IMR-90 (cell line): ENCODE measurements at regions not wholly inside any gene's neighbourhood (a gene's known extent, or its start where the extent isn't known, plus 50 kb on each side); places are given as distances from the start of the nearest gene placed in this dataset.

Experiments used
- ATAC-seq: fragments of 200-7000 bp; cut with Tn5 transposase; 2 replicates; pipeline ENCODE4 v1.9.1; 2020; ENCODE audit warnings: low read depth, mild to moderate bottlenecking, moderate library complexity
- BruUV-seq: library from RNA; stranded (reverse); fragments of 400-500 nt; replicated peaks from 2 replicates; lab custom pipeline; 2021; lab: Mats Ljungman, UMichigan
- CTCF ChIA-PET: fragments of 300-600 bp; formaldehyde crosslinking; extraction: SDS; loops from one replicate; lab custom pipeline; 2021; ENCODE audit warnings: antibody characterized with exemption; lab: Yijun Ruan, JAX
- POLR2A ChIA-PET: fragments of 300-600 bp; sonication (Branson Sonifier 250); formaldehyde crosslinking; loops from one replicate; lab custom pipeline; 2022; ENCODE audit warnings: antibody characterized with exemption; ENCODE audit not compliant: unreplicated experiment; lab: Charles Lee
- DNase-seq: peaks from one replicate; pipeline ENCODE4 v3.0.0; 2013
- H2AFZ ChIP-seq: replicated peaks from 2 replicates; pipeline ENCODE3; 2013; ENCODE audit warnings: low read length, mild to moderate bottlenecking; ENCODE audit not compliant: poor library complexity
- H2AK5ac ChIP-seq: 2 replicates; pipeline ENCODE4 v1.6.1; 2013; ENCODE audit warnings: low read depth, low read length, inconsistent platforms
- H2AK9ac ChIP-seq: replicated peaks from 2 replicates; pipeline ENCODE3; 2013; ENCODE audit warnings: mild to moderate bottlenecking, low read depth, low read length, moderate library complexity; ENCODE audit not compliant: poor library complexity
- H2BK120ac ChIP-seq: 2 replicates; pipeline ENCODE4 v1.6.1; 2013; ENCODE audit warnings: low read depth, low read length, inconsistent platforms
- H2BK15ac ChIP-seq: 3 replicates; pipeline ENCODE4 v1.6.1; 2013; ENCODE audit warnings: low read depth, low read length, inconsistent platforms
- H2BK20ac ChIP-seq: 2 replicates; pipeline ENCODE4 v1.6.1; 2013; ENCODE audit warnings: low read depth, mild to moderate bottlenecking, inconsistent platforms, low read length, moderate library complexity
- H2BK5ac ChIP-seq: 2 replicates; pipeline ENCODE4 v1.6.1; 2013; ENCODE audit warnings: mild to moderate bottlenecking, low read depth, low read length, inconsistent platforms; ENCODE audit not compliant: poor library complexity, severe bottlenecking
- H3K14ac ChIP-seq: replicated peaks from 2 replicates; pipeline ENCODE4 v1.6.1; 2013; ENCODE audit warnings: low read depth, low read length, inconsistent platforms
- H3K18ac ChIP-seq: 2 replicates; pipeline ENCODE4 v1.6.1; 2013; ENCODE audit warnings: low read depth, low read length, control low read depth
- H3K23ac ChIP-seq: 2 replicates; pipeline ENCODE4 v1.6.1; 2013; ENCODE audit warnings: low read depth, low read length, inconsistent platforms
- H3K27ac ChIP-seq: 2 replicates; pipeline ENCODE4 v1.5.1; 2013; ENCODE audit warnings: mild to moderate bottlenecking, control low read depth, low read length; ENCODE audit not compliant: insufficient read depth
- H3K27me3 ChIP-seq: 2 replicates; pipeline ENCODE4 v1.6.1; 2013; ENCODE audit warnings: low read length; ENCODE audit not compliant: control insufficient read depth, insufficient read depth
- H3K36me3 ChIP-seq: 2 replicates; pipeline ENCODE4 v1.6.1; 2013; ENCODE audit warnings: low read length, mixed read lengths; ENCODE audit not compliant: control insufficient read depth, insufficient read depth
- H3K4ac ChIP-seq: 2 replicates; pipeline ENCODE4 v1.6.1; 2013; ENCODE audit warnings: low read depth, low read length, inconsistent platforms
- H3K4me1 ChIP-seq: 2 replicates; pipeline ENCODE4 v1.6.1; 2013; ENCODE audit warnings: low read length, mixed read lengths; ENCODE audit not compliant: control insufficient read depth, insufficient read depth
- H3K4me2 ChIP-seq: 2 replicates; pipeline ENCODE4 v1.6.1; 2013; ENCODE audit warnings: low read depth, mild to moderate bottlenecking, control low read depth, low read length, moderate library complexity
- H3K4me3 ChIP-seq: 2 replicates; pipeline ENCODE4 v1.5.1; 2013; ENCODE audit warnings: low read depth, mild to moderate bottlenecking, control low read depth, low read length, moderate library complexity; ENCODE audit not compliant: insufficient read depth
- H3K56ac ChIP-seq: 2 replicates; pipeline ENCODE4 v1.6.1; 2013; ENCODE audit warnings: low read length, inconsistent platforms; ENCODE audit not compliant: insufficient read depth; ENCODE audit errors: extremely low read depth
- H3K79me1 ChIP-seq, 2 experiments: 2 replicates each; pipeline ENCODE4 v1.6.1; 2013; ENCODE audit warnings: low read length in 2 of 2, inconsistent platforms in 1 of 2, low read depth in 1 of 2
- H3K9ac ChIP-seq: 2 replicates; pipeline ENCODE4 v1.6.1; 2013; ENCODE audit warnings: low read depth, low read length, control low read depth
- H3K9me1 ChIP-seq: 2 replicates; pipeline ENCODE4 v1.6.1; 2013; ENCODE audit warnings: low read length, inconsistent platforms; ENCODE audit not compliant: insufficient read depth
- H3K9me3 ChIP-seq: 2 replicates; pipeline ENCODE4 v1.6.1; 2013; ENCODE audit warnings: low read length; ENCODE audit not compliant: control insufficient read depth, insufficient read depth
- H4K20me1 ChIP-seq: 2 replicates; pipeline ENCODE4 v1.6.1; 2013; ENCODE audit warnings: low read length, inconsistent platforms; ENCODE audit not compliant: insufficient read depth
- H4K5ac ChIP-seq: 2 replicates; pipeline ENCODE4 v1.6.1; 2013; ENCODE audit warnings: mild to moderate bottlenecking, low read depth, low read length, control low read depth
- H4K8ac ChIP-seq, 2 experiments: 2 replicates each; pipeline ENCODE4 v1.6.1; 2013; ENCODE audit warnings: low read depth in 2 of 2, low read length in 2 of 2, control low read depth in 1 of 2, inconsistent platforms in 1 of 2
- H4K91ac ChIP-seq: 2 replicates; pipeline ENCODE4 v1.6.1; 2013; ENCODE audit warnings: low read depth, low read length, inconsistent platforms; ENCODE audit not compliant: insufficient read depth
- CEBPB ChIP-seq: IDR thresholded peaks from 2 replicates; pipeline ENCODE4 v1.6.1; 2012; ENCODE audit warnings: low read depth, low read length, improper control_type of control experiment
- ELK1 ChIP-seq: fragments of 150-350 bp; IDR thresholded peaks from 2 replicates; pipeline ENCODE4 v1.6.1; 2016; ENCODE audit warnings: low read depth, mild to moderate bottlenecking, low read length, moderate library complexity, borderline replicate concordance
- FOS ChIP-seq: fragments of 150-350 bp; IDR thresholded peaks from 2 replicates; pipeline ENCODE4 v1.6.1; 2016; ENCODE audit warnings: low read depth, low read length
- MAZ ChIP-seq: IDR thresholded peaks from 2 replicates; pipeline ENCODE4 v1.6.1; 2012; ENCODE audit warnings: low read depth, mild to moderate bottlenecking, low read length, improper control_type of control experiment, moderate library complexity, borderline replicate concordance
- NFE2L2 ChIP-seq: fragments of 150-350 bp; IDR thresholded peaks from 2 replicates; pipeline ENCODE4 v1.6.1; 2016; ENCODE audit warnings: low read depth, mild to moderate bottlenecking, low read length
- POLR2A ChIP-seq: IDR thresholded peaks from 2 replicates; pipeline ENCODE4 v1.6.1; 2012; ENCODE audit warnings: mild to moderate bottlenecking, low read depth, low read length
- RAD21 ChIP-seq: IDR thresholded peaks from 2 replicates; pipeline ENCODE4 v1.6.1; 2012; ENCODE audit warnings: low read length, improper control_type of control experiment
- RCOR1 ChIP-seq: IDR thresholded peaks from 2 replicates; pipeline ENCODE4 v1.6.1; 2012; ENCODE audit warnings: mild to moderate bottlenecking, low read length, improper control_type of control experiment; ENCODE audit not compliant: insufficient replicate concordance
- RFX5 ChIP-seq: IDR thresholded peaks from 2 replicates; pipeline ENCODE4 v1.8.0; 2012; ENCODE audit warnings: low read depth, mild to moderate bottlenecking, low read length, moderate library complexity
- WGBS, 2 experiments: methylation state at CpG; one replicate each; pipeline versions ENCODE4 v1.1.5 to v1.1.7; 2013; ENCODE audit warnings: missing lambda C conversion rate in 2 of 2; ENCODE audit not compliant: insufficient read length in 1 of 2; ENCODE audit errors: extremely low coverage in 2 of 2; 5-methylcytosine and 5-hydroxymethylcytosine counted together
- dilution Hi-C: fragments of 300-500 bp; cut with HindIII; formaldehyde crosslinking; loops from one replicate; pipeline ENCODE4 v1.14.3; 2018; ENCODE audit warnings: low sequenced_read_pairs; ENCODE audit not compliant: unreplicated experiment
- in situ Hi-C: fragments of 300-500 bp; cut with MboI; formaldehyde crosslinking; loops from 3 replicates; pipeline ENCODE4 v1.14.3; 2019; ENCODE audit warnings: low sequenced_read_pairs, inconsistent platforms, mixed read lengths
- intact Hi-C: fragments of 100-400 bp; cut with micrococcal nuclease; formaldehyde crosslinking; loops from 2 replicates; pipeline ENCODE4 v1.10.0; 2022

- Histone ChIP-seq H3K9me1 (no peaks in the 10 kb centered on the region; the same call in 1 of the 2 replicates), H2AFZ (no peak overlapping the region), H3K4me2 (no peak overlapping the region), H3K4me1 (no peaks in the 10 kb centered on the region), H3K9ac (no peak overlapping the region), H4K8ac (no peak overlapping the region), H2BK15ac (no peak overlapping the region), H3K4ac (no peak overlapping the region), H3K79me1 (no peaks in the 10 kb centered on the region), H3K4me3 (no peak overlapping the region), H4K91ac (no peak overlapping the region), H2BK5ac (no peak overlapping the region), H3K27me3 (peaks cover 42% of the 10 kb centered on the region), H2AK9ac (no peak overlapping the region), H4K20me1 (no peaks in the 10 kb centered on the region), H2BK20ac (no peak overlapping the region), H3K23ac (no peak overlapping the region), H3K56ac (no peak overlapping the region), H3K14ac (no peak overlapping the region), H3K36me3 (no peaks in the 10 kb centered on the region), H2AK5ac (no peak overlapping the region), H2BK120ac (no peak overlapping the region), H3K9me3 (no peaks in the 10 kb centered on the region), H3K27ac (no peak overlapping the region), H4K5ac (no peak overlapping the region), H3K18ac (no peak overlapping the region)
- WGBS, 2 experiments: no CpG with 5 or more reads among the region's 6 CpGs
- CTCF ChIA-PET: no interaction called here
- in situ Hi-C loops (loop anchor here (5.0 kb wide), 1 partner anchor 137 kb away; no protein-coding TSS in a partner anchor), intact Hi-C loops (no loop called here), dilution Hi-C loops (no loop called here)
- ATAC-seq (no peak), DNase-seq (no peak)
- no TSS peak for BruUV-seq
- TF ChIP-seq RCOR1 (no peak), CEBPB (no peak), POLR2A (no peak), ELK1 (no peak), MAZ (no peak), FOS (no peak), RFX5 (no peak), NFE2L2 (no peak), RAD21 (no peak)
- POLR2A ChIA-PET: no interaction called here
Measured at GRCh38 chr21:33133892-33134291, 64.0 kb downstream of the OLIG1 start.
